GM12875 (cell line): ENCODE measurements at regions not wholly inside any gene's neighbourhood (a gene's known extent, or its start where the extent isn't known, plus 50 kb on each side); places are given as distances from the start of the nearest gene placed in this dataset.

Experiments
- H3K4me3 ChIP-seq: one replicate; pipeline ENCODE4 v1.5.1; 2011; ENCODE audit warnings: low read depth, low read length, control low read depth
- TF ChIP-seq, protein P1 (sequence below): IDR thresholded peaks from 2 replicates; pipeline ENCODE4 v1.5.1; 2011; ENCODE audit warnings: low read depth, mild to moderate bottlenecking, control low read depth, inconsistent platforms, low read length, moderate library complexity, borderline replicate concordance; ENCODE audit not compliant: insufficient read depth

DNA sequence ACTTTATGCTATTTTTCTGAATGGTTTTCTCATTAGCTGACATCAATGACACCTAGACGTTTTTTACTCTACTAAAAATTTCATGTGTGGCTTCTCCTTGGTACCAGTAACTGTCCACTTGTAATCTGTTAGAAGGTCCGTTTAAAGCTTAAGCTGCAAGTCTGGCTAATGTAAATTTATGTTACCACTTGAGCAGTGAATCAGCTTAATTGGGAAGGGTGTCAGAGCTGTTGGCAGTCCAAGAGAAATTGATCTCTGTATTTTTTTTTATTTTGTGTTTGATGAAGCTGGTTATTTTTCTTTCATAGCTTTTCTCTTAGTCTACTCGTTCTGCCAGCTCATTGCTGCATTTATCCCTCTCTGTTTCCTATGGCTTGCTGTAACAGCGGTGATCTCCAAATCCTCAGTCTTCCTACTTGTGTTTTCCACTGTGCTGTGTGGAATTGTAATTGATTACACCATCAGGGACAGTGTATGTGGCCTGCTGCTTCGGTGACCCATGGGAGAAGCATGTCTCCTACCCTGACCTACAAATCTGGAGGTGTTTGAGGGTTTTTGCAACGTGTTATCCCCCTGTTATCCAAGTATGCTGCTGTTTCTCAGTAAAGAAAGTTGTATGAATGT is 724.2 kb upstream of the REG3G start:
- no peak overlapping the region for H3K4me3 ChIP-seq
- TF ChIP-seq, protein P1, sequence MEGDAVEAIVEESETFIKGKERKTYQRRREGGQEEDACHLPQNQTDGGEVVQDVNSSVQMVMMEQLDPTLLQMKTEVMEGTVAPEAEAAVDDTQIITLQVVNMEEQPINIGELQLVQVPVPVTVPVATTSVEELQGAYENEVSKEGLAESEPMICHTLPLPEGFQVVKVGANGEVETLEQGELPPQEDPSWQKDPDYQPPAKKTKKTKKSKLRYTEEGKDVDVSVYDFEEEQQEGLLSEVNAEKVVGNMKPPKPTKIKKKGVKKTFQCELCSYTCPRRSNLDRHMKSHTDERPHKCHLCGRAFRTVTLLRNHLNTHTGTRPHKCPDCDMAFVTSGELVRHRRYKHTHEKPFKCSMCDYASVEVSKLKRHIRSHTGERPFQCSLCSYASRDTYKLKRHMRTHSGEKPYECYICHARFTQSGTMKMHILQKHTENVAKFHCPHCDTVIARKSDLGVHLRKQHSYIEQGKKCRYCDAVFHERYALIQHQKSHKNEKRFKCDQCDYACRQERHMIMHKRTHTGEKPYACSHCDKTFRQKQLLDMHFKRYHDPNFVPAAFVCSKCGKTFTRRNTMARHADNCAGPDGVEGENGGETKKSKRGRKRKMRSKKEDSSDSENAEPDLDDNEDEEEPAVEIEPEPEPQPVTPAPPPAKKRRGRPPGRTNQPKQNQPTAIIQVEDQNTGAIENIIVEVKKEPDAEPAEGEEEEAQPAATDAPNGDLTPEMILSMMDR, result no peak

DNA sequence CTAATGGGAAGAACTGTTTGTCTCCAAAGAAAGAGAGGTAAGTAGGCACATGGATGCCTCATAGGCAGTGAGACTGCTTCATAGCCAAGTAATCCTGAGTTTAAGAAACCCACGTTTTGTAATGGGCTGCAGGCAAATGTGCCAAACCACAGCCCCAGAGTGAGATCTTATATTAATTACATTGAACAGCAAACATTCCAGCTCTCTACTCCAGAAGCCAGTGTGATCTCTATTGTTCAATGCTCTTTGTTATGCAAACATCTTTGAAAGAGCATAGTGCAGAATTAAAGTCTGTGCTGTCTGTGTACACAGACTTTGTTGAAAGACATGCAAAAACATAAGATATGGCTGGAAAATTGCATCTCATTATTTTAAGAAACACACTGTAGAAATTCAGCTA is 720.8 kb upstream of the REG3G start:
- H3K4me3 ChIP-seq, result no peak overlapping the region
- TF ChIP-seq, protein P1, result no peak

DNA sequence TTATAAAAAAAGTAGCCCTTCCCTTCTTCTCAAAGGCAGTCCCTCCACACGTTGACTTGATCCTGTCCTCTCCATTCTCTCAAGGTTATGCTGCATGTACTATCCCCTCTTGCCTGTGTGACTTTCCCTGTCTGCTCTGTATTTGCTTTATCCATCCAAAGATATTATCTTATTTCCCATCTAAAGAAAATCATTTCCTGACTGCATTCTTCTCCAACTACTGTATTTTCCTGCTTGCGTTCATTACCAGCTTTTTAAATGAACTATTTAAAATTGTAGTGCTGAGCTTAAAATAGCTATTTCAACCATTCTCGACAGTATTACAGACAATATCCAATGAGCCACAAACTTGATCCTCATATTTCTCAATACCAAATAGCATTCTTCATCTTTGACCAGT is 716.0 kb upstream of the REG3G start:
- TF ChIP-seq, protein P1, result no peak
- no peak overlapping the region for H3K4me3 ChIP-seq

DNA sequence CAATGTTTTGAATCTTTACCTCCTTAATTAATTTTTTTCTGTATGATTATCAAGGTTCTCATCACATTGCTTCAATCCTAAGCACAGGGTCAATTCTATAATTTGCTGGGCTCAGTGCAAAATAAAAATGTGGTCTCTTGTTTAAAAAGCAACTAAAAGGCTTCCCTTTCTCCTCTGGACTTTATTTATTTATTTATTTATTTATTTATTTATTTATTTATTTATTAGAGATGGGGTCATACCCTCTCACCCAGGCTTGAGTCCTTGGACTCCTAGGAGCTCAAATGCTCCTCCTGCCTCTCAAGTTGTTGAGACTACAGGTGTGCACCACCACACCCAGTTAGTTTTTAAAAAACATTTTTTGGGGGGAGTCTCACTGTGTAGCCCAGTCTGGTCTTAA is 710.1 kb upstream of the REG3G start:
- TF ChIP-seq, protein P1, result no peak
- H3K4me3 ChIP-seq, result no peak overlapping the region

DNA sequence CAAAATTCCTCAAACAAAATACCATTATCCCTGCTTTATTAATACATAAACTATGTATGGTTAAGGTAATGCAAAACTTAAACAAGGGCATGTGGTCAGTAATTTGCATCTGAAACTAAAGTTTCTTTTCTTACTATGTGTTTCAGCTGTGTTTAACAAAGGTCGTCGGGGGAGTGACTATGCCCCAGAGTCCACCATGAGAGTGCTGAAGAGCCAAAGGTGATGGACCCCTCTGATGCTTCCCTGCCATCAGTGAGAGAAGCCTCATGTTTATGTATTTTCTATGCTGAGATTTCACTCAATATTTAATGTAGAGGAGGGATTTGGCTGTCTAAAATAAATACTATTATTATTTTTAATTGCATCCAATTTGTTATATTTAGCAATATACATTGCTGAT is 707.2 kb upstream of the REG3G start:
- H3K4me3 ChIP-seq, result no peak overlapping the region
- TF ChIP-seq, protein P1, result no peak

DNA sequence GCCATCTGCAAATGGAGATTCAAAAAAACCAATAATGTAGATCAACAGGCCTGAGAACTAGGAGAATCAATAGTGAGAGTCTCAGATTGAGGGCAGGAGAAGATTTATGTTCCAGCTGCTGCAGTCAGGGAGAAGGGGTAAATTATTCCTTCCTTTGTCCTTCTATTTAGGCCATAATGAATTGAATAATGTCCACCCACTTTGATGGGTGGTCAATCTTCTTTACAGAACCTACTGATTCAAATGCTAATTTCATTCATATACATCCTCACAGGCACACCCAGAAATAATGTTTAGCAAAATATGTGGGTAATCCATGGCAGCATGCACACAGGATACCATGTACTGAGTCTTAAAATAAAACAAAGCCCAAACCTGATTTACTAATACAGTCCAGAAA is 695.3 kb upstream of the REG3G start:
- H3K4me3 ChIP-seq, result no peak overlapping the region
- TF ChIP-seq, protein P1, result no peak

DNA sequence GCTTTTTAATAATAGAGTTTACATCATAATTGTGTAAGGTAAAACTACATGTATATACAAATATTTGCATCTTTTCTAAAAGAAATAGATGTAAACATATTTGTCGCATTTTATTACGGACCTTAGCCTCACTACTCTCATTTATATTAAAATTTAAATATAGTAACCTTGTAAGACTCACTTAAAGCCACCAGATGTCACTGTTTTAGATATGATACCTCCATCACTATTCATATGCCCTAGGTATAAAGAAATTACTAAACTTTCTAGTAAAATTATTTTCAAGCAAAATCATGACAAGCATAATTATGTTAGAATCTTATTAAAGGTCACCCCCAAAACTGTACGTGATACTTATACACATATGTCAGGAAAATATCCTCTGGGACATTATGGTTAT is 674.3 kb upstream of the REG3G start:
- TF ChIP-seq, protein P1, result no peak
- no peak overlapping the region for H3K4me3 ChIP-seq
